Neural progenitor cell (in vitro differentiated cells): ENCODE measurements at regions not wholly inside any gene's neighbourhood (a gene's known extent, or its start where the extent isn't known, plus 50 kb on each side); places are given as distances from the start of the nearest gene placed in this dataset.
A peak's percentile ranks its signal among the peaks of the same experiment; 100 is the strongest.

ENCODE experiments used
- DNase-seq: peaks from one replicate; pipeline ENCODE4 v3.0.0-alpha.2; 2016; ENCODE audit warnings: low spot score
- H2AFZ ChIP-seq: fragments of 200-600 bp; sonication (generic); replicated peaks from 2 replicates; pipeline ENCODE4 v1.6.1; 2016; ENCODE audit warnings: antibody characterized with exemption
- H3F3A ChIP-seq: fragments of 200-600 bp; sonication (generic); 2 replicates; pipeline ENCODE4 v1.6.1; 2016; ENCODE audit warnings: antibody characterized with exemption, low read depth
- H3K27ac ChIP-seq: fragments of 200-600 bp; sonication (generic); 2 replicates; pipeline ENCODE4 v1.5.1; 2016; ENCODE audit warnings: mild to moderate bottlenecking
- H3K27me3 ChIP-seq: fragments of 200-600 bp; sonication (generic); 2 replicates; pipeline ENCODE4 v1.6.1; 2016; ENCODE audit warnings: mild to moderate bottlenecking, moderate library complexity
- H3K36me3 ChIP-seq: fragments of 200-600 bp; sonication (generic); 2 replicates; pipeline ENCODE4 v1.5.1; 2016
- H3K4me1 ChIP-seq: fragments of 200-600 bp; sonication (generic); 2 replicates; pipeline ENCODE4 v1.6.1; 2016; ENCODE audit warnings: mixed run types
- H3K4me2 ChIP-seq: fragments of 200-600 bp; sonication (generic); 2 replicates; pipeline ENCODE4 v1.6.1; 2016
- H3K4me3 ChIP-seq: fragments of 200-600 bp; sonication (generic); 2 replicates; pipeline ENCODE4 v1.5.1; 2016
- H3K79me2 ChIP-seq: fragments of 200-600 bp; sonication (generic); 2 replicates; pipeline ENCODE4 v1.6.1; 2016; ENCODE audit warnings: low read depth
- H3K9ac ChIP-seq: fragments of 200-600 bp; sonication (generic); 2 replicates; pipeline ENCODE4 v1.6.1; 2016
- H3K9me3 ChIP-seq: fragments of 200-600 bp; sonication (generic); 2 replicates; pipeline ENCODE4 v1.5.1; 2016; ENCODE audit warnings: low read depth
- H4K20me1 ChIP-seq: fragments of 200-600 bp; sonication (generic); 2 replicates; pipeline ENCODE4 v1.6.1; 2016; ENCODE audit warnings: low read depth
- H3K27ac Mint-ChIP-seq: 3 replicates; pipeline ENCODE4 v1.8.0; 2021; ENCODE audit warnings: mixed read lengths
- H3K27me3 Mint-ChIP-seq: 2 replicates; pipeline ENCODE4 v1.8.0; 2022; ENCODE audit warnings: low read depth, mild to moderate bottlenecking, inconsistent platforms, moderate library complexity, mixed read lengths; ENCODE audit not compliant: insufficient read depth
- H3K36me3 Mint-ChIP-seq: 3 replicates; pipeline ENCODE4 v1.8.0; 2021; ENCODE audit warnings: mixed read lengths
- H3K4me1 Mint-ChIP-seq: 3 replicates; pipeline ENCODE4 v1.8.0; 2021; ENCODE audit warnings: mixed read lengths
- H3K4me3 Mint-ChIP-seq: 3 replicates; pipeline ENCODE4 v1.8.0; 2021; ENCODE audit warnings: mild to moderate bottlenecking, moderate library complexity, mixed read lengths
- H3K9me3 Mint-ChIP-seq: 3 replicates; pipeline ENCODE4 v1.8.0; 2020; ENCODE audit warnings: mixed read lengths
- CTCF ChIP-seq: fragments of 200-600 bp; sonication (generic); IDR thresholded peaks from 2 replicates; pipeline ENCODE4 v1.5.1; 2017; ENCODE audit warnings: antibody characterized with exemption, mild to moderate bottlenecking
- EZH2 ChIP-seq: fragments of 200-600 bp; sonication (generic); IDR thresholded peaks from 2 replicates; pipeline ENCODE4 v1.6.1; 2017; ENCODE audit warnings: antibody characterized with exemption, mild to moderate bottlenecking, moderate library complexity
- EZH2phosphoT487 ChIP-seq: fragments of 200-600 bp; sonication (generic); IDR thresholded peaks from 2 replicates; pipeline ENCODE4 v1.6.1; 2017; ENCODE audit warnings: antibody characterized with exemption

GRCh38 chr1:60972841-60973364 is 109.5 kb upstream of the NFIA start:
- H2AFZ ChIP-seq: no peak overlapping the region

GRCh38 chr1:60971330-60971729 is 111.0 kb upstream of the NFIA start:
- peaks cover 46% of the 10 kb centered on the region for H3K4me1 Mint-ChIP-seq
- H3K36me3 Mint-ChIP-seq: peaks cover 7% of the 10 kb centered on the region

More at GRCh38 chr1:60972841-60973364, 109.5 kb upstream of the NFIA start:
- Histone ChIP-seq H3K4me1 (peaks cover 47% of the 10 kb centered on the region), H3F3A (peaks cover 29% of the 10 kb centered on the region), H3K4me3 (no peak overlapping the region), H3K79me2 (no peaks in the 10 kb centered on the region), H3K9ac (no peak overlapping the region), H3K4me2 (no peak overlapping the region), H3K27ac (no peak overlapping the region), H3K36me3 (no peaks in the 10 kb centered on the region), H4K20me1 (no peaks in the 10 kb centered on the region), H3K27me3 (no peaks in the 10 kb centered on the region), H3K9me3 (no peaks in the 10 kb centered on the region)
- Mint-ChIP-seq H3K4me3 (no peak overlapping the region), H3K4me1 (peaks cover 46% of the 10 kb centered on the region), H3K9me3 (peaks cover 8% of the 10 kb centered on the region), H3K36me3 (peaks cover 4% of the 10 kb centered on the region), H3K27ac (no peak overlapping the region), H3K27me3 (peaks cover 13% of the 10 kb centered on the region)
- TF ChIP-seq EZH2phosphoT487: no peak
- DNase-seq: no peak

GRCh38 chr1:60969971-60970509 is 112.3 kb upstream of the NFIA start:
- Histone ChIP-seq H3K79me2 (no peaks in the 10 kb centered on the region), H3K4me1 (peaks cover 35% of the 10 kb centered on the region), H3K27me3 (no peaks in the 10 kb centered on the region), H3K27ac (no peak overlapping the region), H3K9me3 (peaks cover 6% of the 10 kb centered on the region), H3F3A (peaks cover 26% of the 10 kb centered on the region), H3K4me2 (peak overlapping the region; percentile 45), H3K36me3 (no peaks in the 10 kb centered on the region), H2AFZ (no peak overlapping the region), H3K4me3 (no peak overlapping the region), H4K20me1 (no peaks in the 10 kb centered on the region), H3K9ac (no peak overlapping the region)
- peak; percentile 68 for DNase-seq
- Mint-ChIP-seq H3K4me3 (no peak overlapping the region), H3K27ac (no peak overlapping the region), H3K9me3 (peaks cover 29% of the 10 kb centered on the region), H3K27me3 (peaks cover 22% of the 10 kb centered on the region), H3K36me3 (peaks cover 10% of the 10 kb centered on the region), H3K4me1 (peaks cover 38% of the 10 kb centered on the region)
- no peak for TF ChIP-seq EZH2phosphoT487
- TF ChIP-seq CTCF: peak; percentile 51

More at GRCh38 chr1:60971330-60971729, 111.0 kb upstream of the NFIA start:
- H3K9me3 ChIP-seq: peaks cover 6% of the 10 kb centered on the region
- H3K27ac ChIP-seq: no peak overlapping the region
- peaks cover 22% of the 10 kb centered on the region for H3K27me3 Mint-ChIP-seq
- H3K9ac ChIP-seq: no peak overlapping the region
- no peaks in the 10 kb centered on the region for H3K79me2 ChIP-seq
- DNase-seq: no peak
- no peak overlapping the region for H2AFZ ChIP-seq
- peaks cover 23% of the 10 kb centered on the region for H3K9me3 Mint-ChIP-seq
- no peaks in the 10 kb centered on the region for H3K27me3 ChIP-seq
- H3K27ac Mint-ChIP-seq: no peak overlapping the region
- H3K36me3 ChIP-seq: no peaks in the 10 kb centered on the region
- TF ChIP-seq EZH2 (no peak), CTCF (no peak), EZH2phosphoT487 (no peak)
- H3K4me2 ChIP-seq: peak overlapping the region; percentile 45
- no peak overlapping the region for H3K4me3 Mint-ChIP-seq
- H3K4me1 ChIP-seq: peaks cover 47% of the 10 kb centered on the region
- H3K4me3 ChIP-seq: no peak overlapping the region
- no peaks in the 10 kb centered on the region for H4K20me1 ChIP-seq
- peaks cover 29% of the 10 kb centered on the region for H3F3A ChIP-seq

DNA sequence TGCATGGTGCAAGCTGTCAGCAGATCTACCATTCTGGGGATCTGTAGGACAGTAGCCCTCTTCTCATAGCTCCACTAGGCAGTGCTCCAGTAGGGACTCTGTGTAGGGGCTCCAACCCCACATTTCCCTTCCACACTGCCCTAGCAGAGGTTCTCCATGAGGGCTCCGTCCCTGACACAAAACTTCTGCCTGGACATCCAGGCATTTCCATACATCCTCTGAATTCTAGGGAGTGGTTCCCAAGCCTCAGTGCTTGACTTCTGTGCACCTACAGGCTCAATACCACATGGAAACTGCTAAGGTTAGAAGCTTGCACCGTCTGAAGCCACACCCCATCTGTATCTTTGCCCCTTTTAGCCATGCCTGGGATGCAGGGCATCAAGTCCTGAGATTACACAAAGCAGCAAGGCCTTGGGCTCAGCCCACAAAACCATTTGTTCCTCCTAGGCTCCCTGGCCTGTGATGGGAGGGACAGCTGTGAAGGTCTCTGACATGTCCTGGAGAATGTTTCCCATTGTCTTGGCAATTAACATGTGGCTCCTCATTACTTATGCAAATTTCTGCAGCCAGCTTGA is 117.0 kb upstream of the NFIA start:
- Histone ChIP-seq H3F3A (peaks cover 11% of the 10 kb centered on the region), H3K4me1 (peaks cover 10% of the 10 kb centered on the region), H3K27ac (no peak overlapping the region), H3K27me3 (no peaks in the 10 kb centered on the region), H3K4me2 (no peak overlapping the region), H3K9me3 (peaks cover 6% of the 10 kb centered on the region), H3K4me3 (no peak overlapping the region), H3K36me3 (no peaks in the 10 kb centered on the region), H3K9ac (no peak overlapping the region), H4K20me1 (no peaks in the 10 kb centered on the region), H2AFZ (no peak overlapping the region), H3K79me2 (no peaks in the 10 kb centered on the region)
- Mint-ChIP-seq H3K9me3 (peaks cover 53% of the 10 kb centered on the region), H3K36me3 (peaks cover 14% of the 10 kb centered on the region), H3K27ac (no peak overlapping the region), H3K27me3 (peaks cover 22% of the 10 kb centered on the region), H3K4me1 (peaks cover 18% of the 10 kb centered on the region), H3K4me3 (no peak overlapping the region)
- TF ChIP-seq CTCF (no peak), EZH2 (no peak), EZH2phosphoT487 (no peak)
- no peak for DNase-seq
